Smooth muscle cell (in vitro differentiated cells): ENCODE measurements at regions not wholly inside any gene's neighbourhood (a gene's known extent, or its start where the extent isn't known, plus 50 kb on each side); places are given as distances from the start of the nearest gene placed in this dataset.
A peak's percentile ranks its signal among the peaks of the same experiment; 100 is the strongest.

Source experiments
- DNase-seq: peaks from one replicate; lab custom pipeline; 2025; ENCODE audit not compliant: unreplicated experiment; lab: John Stamatoyannopoulos, UW
- H2AFZ ChIP-seq: fragments of 200-600 bp; sonication (generic); 2 replicates; pipeline ENCODE4 v1.6.0; 2016; ENCODE audit warnings: antibody characterized with exemption, low read depth, mild to moderate bottlenecking
- H3F3A ChIP-seq: fragments of 200-600 bp; sonication (generic); 2 replicates; pipeline ENCODE4 v1.6.0; 2017; ENCODE audit warnings: antibody characterized with exemption, low read depth
- H3K27ac ChIP-seq: fragments of 200-600 bp; sonication (generic); 2 replicates; pipeline ENCODE4 v1.5.1; 2016; ENCODE audit warnings: low read depth, mild to moderate bottlenecking
- H3K27me3 ChIP-seq: fragments of 200-600 bp; sonication (generic); 2 replicates; pipeline ENCODE4 v1.6.1; 2016; ENCODE audit warnings: low read depth, mild to moderate bottlenecking
- H3K36me3 ChIP-seq: fragments of 200-600 bp; sonication (generic); 2 replicates; pipeline ENCODE4 v1.5.1; 2016; ENCODE audit warnings: low read depth
- H3K4me1 ChIP-seq: fragments of 200-600 bp; sonication (generic); 2 replicates; pipeline ENCODE4 v1.5.1; 2016; ENCODE audit warnings: low read depth
- H3K4me2 ChIP-seq: fragments of 200-600 bp; sonication (generic); 2 replicates; pipeline ENCODE4 v1.6.0; 2016; ENCODE audit warnings: mild to moderate bottlenecking
- H3K4me3 ChIP-seq: fragments of 200-600 bp; sonication (generic); 2 replicates; pipeline ENCODE4 v1.5.1; 2016; ENCODE audit warnings: mild to moderate bottlenecking
- H3K79me2 ChIP-seq: fragments of 200-600 bp; sonication (generic); 2 replicates; pipeline ENCODE4 v1.6.0; 2016; ENCODE audit warnings: low read depth, mild to moderate bottlenecking
- H3K9ac ChIP-seq: fragments of 200-600 bp; sonication (generic); 2 replicates; pipeline ENCODE4 v1.6.0; 2016; ENCODE audit warnings: low read depth
- H3K9me3 ChIP-seq: fragments of 200-600 bp; sonication (generic); replicated peaks from 2 replicates; pipeline ENCODE4 v1.5.1; 2016; ENCODE audit warnings: low read depth
- H4K20me1 ChIP-seq: fragments of 200-600 bp; sonication (generic); 2 replicates; pipeline ENCODE4 v1.6.0; 2016; ENCODE audit warnings: low read depth
- WGBS: methylation state at CpG from one replicate; pipeline ENCODE4 v1.1.7; 2016; ENCODE audit warnings: low lambda C conversion rate; 5-methylcytosine and 5-hydroxymethylcytosine counted together
- TF ChIP-seq, protein P1 (sequence below): fragments of 200-600 bp; sonication (generic); IDR thresholded peaks from 2 replicates; pipeline ENCODE4 v1.5.1; 2017; ENCODE audit warnings: borderline replicate concordance, mild to moderate bottlenecking, antibody characterized with exemption; ENCODE audit not compliant: insufficient read depth, poor library complexity, severe bottlenecking

DNA sequence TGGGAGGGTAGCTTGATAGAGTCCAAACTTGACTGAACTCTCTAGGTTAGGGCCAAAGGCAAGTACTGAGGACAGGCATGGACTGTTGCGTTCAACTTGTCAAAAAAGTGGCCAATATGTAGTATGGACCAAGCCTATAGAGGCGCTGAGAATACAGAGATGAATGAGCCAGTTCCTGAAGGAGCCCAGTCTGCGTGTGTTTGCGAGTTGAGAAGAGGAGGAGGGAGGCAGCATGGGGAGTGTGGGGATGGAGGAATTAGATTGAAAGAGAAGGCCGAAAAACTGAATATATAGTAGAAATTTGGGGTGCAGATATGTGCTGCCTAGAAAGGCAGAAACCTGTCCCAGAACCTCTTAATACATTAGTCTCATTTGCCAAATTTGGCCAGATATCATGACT lies 412.4 kb downstream of the PCNX1 start:
- 14% methylated on average over 5 of the region's 5 CpGs for WGBS
- no peaks in the 10 kb centered on the region for H3K9me3 ChIP-seq
- TF ChIP-seq, protein P1, sequence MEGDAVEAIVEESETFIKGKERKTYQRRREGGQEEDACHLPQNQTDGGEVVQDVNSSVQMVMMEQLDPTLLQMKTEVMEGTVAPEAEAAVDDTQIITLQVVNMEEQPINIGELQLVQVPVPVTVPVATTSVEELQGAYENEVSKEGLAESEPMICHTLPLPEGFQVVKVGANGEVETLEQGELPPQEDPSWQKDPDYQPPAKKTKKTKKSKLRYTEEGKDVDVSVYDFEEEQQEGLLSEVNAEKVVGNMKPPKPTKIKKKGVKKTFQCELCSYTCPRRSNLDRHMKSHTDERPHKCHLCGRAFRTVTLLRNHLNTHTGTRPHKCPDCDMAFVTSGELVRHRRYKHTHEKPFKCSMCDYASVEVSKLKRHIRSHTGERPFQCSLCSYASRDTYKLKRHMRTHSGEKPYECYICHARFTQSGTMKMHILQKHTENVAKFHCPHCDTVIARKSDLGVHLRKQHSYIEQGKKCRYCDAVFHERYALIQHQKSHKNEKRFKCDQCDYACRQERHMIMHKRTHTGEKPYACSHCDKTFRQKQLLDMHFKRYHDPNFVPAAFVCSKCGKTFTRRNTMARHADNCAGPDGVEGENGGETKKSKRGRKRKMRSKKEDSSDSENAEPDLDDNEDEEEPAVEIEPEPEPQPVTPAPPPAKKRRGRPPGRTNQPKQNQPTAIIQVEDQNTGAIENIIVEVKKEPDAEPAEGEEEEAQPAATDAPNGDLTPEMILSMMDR: no peak
- H3K36me3 ChIP-seq: no peaks in the 10 kb centered on the region
- H3K9ac ChIP-seq: no peak overlapping the region
- peaks cover 42% of the 10 kb centered on the region for H3K79me2 ChIP-seq
- no peak overlapping the region for H3K27ac ChIP-seq
- H3K4me3 ChIP-seq: peak overlapping the region; percentile 96
- H2AFZ ChIP-seq: peak overlapping the region; percentile 13
- peaks cover 24% of the 10 kb centered on the region for H4K20me1 ChIP-seq
- no peak for DNase-seq
- peaks cover 3% of the 10 kb centered on the region for H3F3A ChIP-seq
- H3K27me3 ChIP-seq: no peaks in the 10 kb centered on the region
- peak overlapping the region; percentile 92 for H3K4me2 ChIP-seq
- peaks cover 26% of the 10 kb centered on the region for H3K4me1 ChIP-seq

DNA sequence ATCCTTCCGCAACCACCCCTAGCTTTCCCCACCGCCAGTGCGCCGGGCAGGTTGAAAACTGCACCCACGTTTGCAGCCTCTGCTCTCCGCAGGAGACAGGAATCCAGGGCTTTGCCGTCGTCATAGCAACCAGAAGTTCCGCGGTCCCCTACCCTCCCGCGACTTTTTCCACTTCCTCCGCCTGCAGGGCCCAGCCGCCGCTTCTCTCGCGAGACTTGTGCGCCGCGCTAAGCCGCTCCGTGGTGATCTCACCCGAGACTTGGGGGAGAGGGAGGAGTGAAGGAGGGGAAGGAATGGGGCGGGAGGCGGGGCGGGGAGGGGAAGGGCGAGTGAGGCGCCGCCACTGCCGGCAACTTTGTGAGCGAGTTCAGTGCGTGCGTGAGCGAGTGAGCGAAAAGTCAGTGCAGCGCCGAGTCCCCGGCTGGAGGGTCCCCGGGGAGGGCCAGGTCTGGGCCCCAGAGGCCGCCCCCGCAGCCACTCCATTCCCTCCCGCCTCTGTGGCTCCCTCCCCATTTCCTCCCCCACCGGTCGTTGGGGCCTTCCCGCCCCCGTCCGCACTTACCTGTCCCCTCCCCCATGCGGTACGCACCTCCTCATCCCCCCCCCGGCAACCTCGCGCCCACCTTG lies 413.0 kb downstream of the PCNX1 start, which contains the start of gene SIPA1L1:
Gene SIPA1L1 (plus strand): TSS at position 370 of the 627 bp plus-strand sequence.
- H3K4me2 ChIP-seq: peak within 1 kb of the TSS; percentile 92
- peak within 1 kb of the TSS; percentile 96 for H3K4me3 ChIP-seq
- H4K20me1 ChIP-seq: peaks cover 30% of the 10 kb centered on the region

DNA sequence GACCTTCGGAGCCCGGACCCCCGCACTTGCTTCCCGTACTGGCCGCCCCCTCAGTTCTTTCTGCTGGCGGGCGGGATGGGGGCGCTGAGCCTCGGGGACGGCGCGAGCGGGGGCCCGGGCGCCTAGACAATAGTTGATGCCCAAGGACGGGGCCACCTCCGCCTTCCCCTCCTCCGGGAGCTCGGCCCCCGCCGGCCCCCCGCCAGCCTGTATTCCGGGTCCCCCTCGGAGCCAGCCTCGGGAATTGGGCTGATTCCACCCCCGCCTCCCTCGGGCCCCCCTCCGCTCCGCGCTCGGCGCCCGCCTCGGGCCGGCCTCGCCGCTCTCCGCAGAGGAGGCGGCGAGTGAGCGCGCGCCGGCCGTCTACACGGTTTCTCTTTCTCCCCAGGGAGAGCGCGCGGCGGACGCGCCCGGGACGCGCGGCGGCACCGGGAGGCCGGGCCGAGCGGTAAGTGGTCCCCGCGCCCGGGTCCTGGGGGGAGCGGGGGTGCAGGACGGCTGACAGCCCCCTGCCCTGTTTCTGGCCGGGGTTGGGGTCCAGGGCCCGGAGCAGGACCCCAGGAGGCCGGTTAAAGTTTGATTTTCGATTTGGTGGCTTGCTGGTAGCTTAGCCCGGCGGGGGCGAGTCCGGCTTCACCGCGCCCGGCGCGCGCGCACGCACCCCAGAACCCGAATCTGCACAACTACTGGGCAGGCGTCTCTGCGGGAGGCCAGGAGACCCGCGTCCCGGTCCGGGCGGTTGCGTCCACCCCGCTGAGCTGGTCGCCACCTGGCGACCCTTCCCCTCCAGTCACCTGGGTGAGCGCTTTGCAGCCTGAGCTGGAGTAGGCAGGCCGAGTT lies 413.7 kb downstream of the PCNX1 start:
- peaks cover 36% of the 10 kb centered on the region for H3K4me1 ChIP-seq
- TF ChIP-seq, protein P1: peak; percentile 1
- H2AFZ ChIP-seq: peak overlapping the region; percentile 53
- peak; percentile 53 for DNase-seq
- H3K4me3 ChIP-seq: peak overlapping the region; percentile 96
- no peaks in the 10 kb centered on the region for H3K27me3 ChIP-seq
- H3F3A ChIP-seq: peaks cover 3% of the 10 kb centered on the region
- H3K27ac ChIP-seq: peak overlapping the region; percentile 89
- no peaks in the 10 kb centered on the region for H3K9me3 ChIP-seq
- no peaks in the 10 kb centered on the region for H3K36me3 ChIP-seq
- peaks cover 37% of the 10 kb centered on the region for H4K20me1 ChIP-seq
- H3K9ac ChIP-seq: peak overlapping the region; percentile 97
- H3K79me2 ChIP-seq: peaks cover 55% of the 10 kb centered on the region
- H3K4me2 ChIP-seq: peak overlapping the region; percentile 92
- 1% methylated on average over 50 of the region's 96 CpGs for WGBS

More for the DNA sequence above, 413.0 kb downstream of the PCNX1 start, which contains the start of gene SIPA1L1:
- H3K9me3 ChIP-seq: no peaks in the 10 kb centered on the region
- H3K36me3 ChIP-seq: no peaks in the 10 kb centered on the region
- H3K4me1 ChIP-seq: peaks cover 30% of the 10 kb centered on the region
- peak; percentile 89 for DNase-seq
- H2AFZ ChIP-seq: peak within 1 kb of the TSS; percentile 53
- no peaks in the 10 kb centered on the region for H3K27me3 ChIP-seq
- under 1% methylated on average over 23 of the region's 52 CpGs for WGBS
- H3K27ac ChIP-seq: peak within 1 kb of the TSS; percentile 89
- H3K79me2 ChIP-seq: peaks cover 48% of the 10 kb centered on the region
- H3F3A ChIP-seq: peaks cover 3% of the 10 kb centered on the region
- TF ChIP-seq, protein P1: no peak
- H3K9ac ChIP-seq: peak within 1 kb of the TSS; percentile 97
